ENCODE measurements at regions not wholly inside any gene's neighbourhood (a gene's known extent, or its start where the extent isn't known, plus 50 kb on each side); places are given as distances from the start of the nearest gene placed in this dataset.

DNA sequence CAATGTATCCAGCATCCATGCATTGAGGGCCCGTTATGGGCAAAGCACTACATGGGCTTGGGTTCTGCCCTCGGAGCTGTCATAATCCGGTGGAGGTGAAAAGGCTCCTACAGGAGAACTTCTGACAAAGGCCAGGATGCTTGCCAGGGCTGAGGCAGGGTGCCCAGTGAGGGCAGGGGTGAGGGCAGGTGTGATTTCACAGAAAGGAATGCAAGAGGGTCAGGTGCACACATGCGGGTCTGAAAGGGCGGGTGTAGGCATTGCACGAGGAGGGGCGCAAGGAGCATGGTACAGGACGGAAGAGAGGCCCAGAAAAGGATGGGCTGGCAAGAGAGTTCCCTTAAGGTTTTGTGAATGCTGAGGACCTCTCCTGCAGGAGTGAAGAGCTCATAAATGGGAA lies 348.0 kb downstream of the BTBD3 start:
- TF ChIP-seq EP300 (IDR thresholded peaks at IDR 0.05; ENCODE audit: borderline replicate concordance in 1 of 2, low read depth in 2 of 2, low read length in 2 of 2) (no peak), SIX5 (IDR thresholded peaks at IDR 0.05; ENCODE audit: low read depth, low read length) (no peak), PHF8 (conservative IDR thresholded peaks at IDR 0.05; ENCODE audit: low read depth, low read length) (no peak), POLR2A (IDR thresholded peaks at IDR 0.05; ENCODE audit: control extremely low read depth in 1 of 2, low read depth in 2 of 2, low read length in 2 of 2) (no peak), ZNF274 (IDR thresholded peaks at IDR 0.05; ENCODE audit: borderline replicate concordance, extremely low read depth, low read length) (no peak)
- TF ChIP-seq, protein P1, sequence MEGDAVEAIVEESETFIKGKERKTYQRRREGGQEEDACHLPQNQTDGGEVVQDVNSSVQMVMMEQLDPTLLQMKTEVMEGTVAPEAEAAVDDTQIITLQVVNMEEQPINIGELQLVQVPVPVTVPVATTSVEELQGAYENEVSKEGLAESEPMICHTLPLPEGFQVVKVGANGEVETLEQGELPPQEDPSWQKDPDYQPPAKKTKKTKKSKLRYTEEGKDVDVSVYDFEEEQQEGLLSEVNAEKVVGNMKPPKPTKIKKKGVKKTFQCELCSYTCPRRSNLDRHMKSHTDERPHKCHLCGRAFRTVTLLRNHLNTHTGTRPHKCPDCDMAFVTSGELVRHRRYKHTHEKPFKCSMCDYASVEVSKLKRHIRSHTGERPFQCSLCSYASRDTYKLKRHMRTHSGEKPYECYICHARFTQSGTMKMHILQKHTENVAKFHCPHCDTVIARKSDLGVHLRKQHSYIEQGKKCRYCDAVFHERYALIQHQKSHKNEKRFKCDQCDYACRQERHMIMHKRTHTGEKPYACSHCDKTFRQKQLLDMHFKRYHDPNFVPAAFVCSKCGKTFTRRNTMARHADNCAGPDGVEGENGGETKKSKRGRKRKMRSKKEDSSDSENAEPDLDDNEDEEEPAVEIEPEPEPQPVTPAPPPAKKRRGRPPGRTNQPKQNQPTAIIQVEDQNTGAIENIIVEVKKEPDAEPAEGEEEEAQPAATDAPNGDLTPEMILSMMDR (IDR thresholded peaks at IDR 0.05; ENCODE audit: control extremely low read depth in 1 of 3, insufficient read depth in 1 of 3, low read depth in 1 of 3, low read length in 3 of 3): no peak

All from H1 (cell line).